ENCODE measurements at regions not wholly inside any gene's neighbourhood (a gene's known extent, or its start where the extent isn't known, plus 50 kb on each side); places are given as distances from the start of the nearest gene placed in this dataset.

- TF ChIP-seq CTCF (conservative IDR thresholded peaks at IDR 0.05; ENCODE audit: low read depth): no peak
- ChIA-PET POLR2A (ENCODE audit: low non-redundant PET) (no interaction called here), CTCF (no interaction called here)
- no peak overlapping the region for H3K27ac ChIP-seq
- no peak for DNase-seq (ENCODE audit: low spot score)
These were observed 1126.0 kb downstream of the AACS start for GRCh38 chr12:126191031-126191891.

- ChIA-PET CTCF (no interaction called here), POLR2A (ENCODE audit: low non-redundant PET) (no interaction called here)
- H3K27ac ChIP-seq: no peak overlapping the region
- no peak for DNase-seq (ENCODE audit: low spot score)
- TF ChIP-seq CTCF (conservative IDR thresholded peaks at IDR 0.05; ENCODE audit: low read depth): no peak
These were observed 1126.7 kb downstream of the AACS start for GRCh38 chr12:126191949-126192348.

- CTCF ChIA-PET: interaction anchor here (0.5 to 0.6 kb wide), 3 partner anchors 239 to 541 kb away, joined by 3 to 5 read pairs (median 4); no protein-coding TSS in a partner anchor
- POLR2A ChIA-PET (ENCODE audit: low non-redundant PET): no interaction called here
- H3K27ac ChIP-seq: no peak overlapping the region
- DNase-seq (ENCODE audit: low spot score): no peak
- no peak for TF ChIP-seq CTCF (conservative IDR thresholded peaks at IDR 0.05; ENCODE audit: low read depth)
These were observed 1128.0 kb downstream of the AACS start for GRCh38 chr12:126193190-126193589.

- DNase-seq (ENCODE audit: low spot score): no peak
- POLR2A ChIA-PET (ENCODE audit: low non-redundant PET): no interaction called here
- TF ChIP-seq CTCF (conservative IDR thresholded peaks at IDR 0.05; ENCODE audit: low read depth): no peak
- no peak overlapping the region for H3K27ac ChIP-seq
- CTCF ChIA-PET: no interaction called here
These were observed 1131.0 kb downstream of the AACS start for GRCh38 chr12:126196263-126196662.

- no peak for DNase-seq (ENCODE audit: low spot score)
- H3K27ac ChIP-seq: no peak overlapping the region
- TF ChIP-seq CTCF (conservative IDR thresholded peaks at IDR 0.05; ENCODE audit: low read depth): no peak
- ChIA-PET POLR2A (ENCODE audit: low non-redundant PET) (no interaction called here), CTCF (interaction anchor here (0.6 kb wide), 1 partner anchor 234 kb away, joined by 3 read pairs; no protein-coding TSS in a partner anchor)
These were observed 1133.3 kb downstream of the AACS start for GRCh38 chr12:126198516-126198915.

GRCh38 chr12:126198966-126199692 lies 1133.9 kb downstream of the AACS start:
- ChIA-PET CTCF (interaction anchor here (0.5 to 0.6 kb wide), 3 partner anchors 198 to 669 kb away, joined by 3 to 4 read pairs (median 3); no protein-coding TSS in a partner anchor), POLR2A (ENCODE audit: low non-redundant PET) (no interaction called here)
- TF ChIP-seq CTCF (conservative IDR thresholded peaks at IDR 0.05; ENCODE audit: low read depth): no peak
- peak overlapping the region; percentile 58; the same call in 1 of the 2 replicates for H3K27ac ChIP-seq
- peak; percentile 12 for DNase-seq (ENCODE audit: low spot score)

Measured in RWPE1 (cell line).